CD4-positive, alpha-beta T cell treated with Interleukin-6 for 4 hours (primary cell): ENCODE measurements at regions not wholly inside any gene's neighbourhood (a gene's known extent, or its start where the extent isn't known, plus 50 kb on each side); places are given as distances from the start of the nearest gene placed in this dataset.
"Not testable (repeated sequence)": the region's sequence is repeated elsewhere in the genome, so short reads cannot be mapped to it uniquely, and the experiment has no call there.

ENCODE experiments used
- DNase-seq: peaks from one replicate; pipeline ENCODE4 v3.0.0-alpha.2; 2020; ENCODE audit warnings: mixed read lengths

DNA sequence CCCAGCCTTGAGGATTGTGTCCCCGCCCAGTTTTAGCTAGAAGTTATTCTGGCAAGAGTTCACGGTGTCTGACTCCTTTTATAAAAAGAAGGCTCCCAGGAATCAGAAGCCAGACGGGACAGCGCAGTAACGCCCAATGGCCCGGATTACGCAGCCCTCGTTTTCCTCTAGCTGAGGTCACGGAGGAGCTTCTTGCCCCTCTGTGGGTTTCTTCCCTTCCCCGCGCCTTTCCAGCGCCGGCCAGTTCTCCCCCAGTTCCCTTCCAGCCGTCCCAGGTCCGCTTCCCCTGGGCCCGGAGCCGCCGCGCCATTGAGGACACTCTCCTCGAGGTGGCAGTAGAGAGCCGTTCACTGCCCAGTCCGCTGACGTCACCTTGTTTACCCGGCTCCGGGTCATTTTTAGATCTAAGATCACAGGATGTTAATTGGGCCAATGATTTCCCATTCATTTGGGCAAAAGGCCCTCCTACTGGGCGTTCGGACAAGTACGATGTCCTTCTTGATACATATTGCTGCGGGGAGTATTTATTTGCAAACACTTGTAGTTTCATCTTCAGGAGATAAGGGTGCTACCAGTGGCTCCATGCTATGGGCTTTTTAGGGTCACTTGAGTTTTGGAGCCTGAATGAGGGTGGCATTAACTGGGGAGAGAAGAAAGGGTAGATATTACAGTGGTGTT is 81.5 kb upstream of the PPM1B start:
- DNase-seq = peak; percentile 85

DNA sequence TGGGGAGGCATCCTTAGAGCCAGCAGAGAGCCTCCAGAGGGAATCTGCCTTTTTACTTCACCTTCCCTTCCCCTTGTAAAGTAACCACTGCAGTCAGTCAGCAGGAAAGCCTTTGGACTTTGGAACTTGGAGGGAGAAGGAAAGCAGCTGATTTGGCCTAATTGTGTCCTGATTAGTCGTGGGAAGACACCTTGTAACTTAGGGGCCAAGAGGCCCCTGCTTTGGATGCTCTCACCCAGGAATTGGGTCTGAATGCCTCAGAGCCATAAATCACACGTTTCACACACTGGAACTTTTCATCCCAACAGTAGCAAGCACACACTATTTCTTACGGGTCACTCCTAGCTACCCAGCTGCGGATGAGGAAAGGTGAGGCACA is 81.0 kb upstream of the PPM1B start:
- DNase-seq = no peak

DNA sequence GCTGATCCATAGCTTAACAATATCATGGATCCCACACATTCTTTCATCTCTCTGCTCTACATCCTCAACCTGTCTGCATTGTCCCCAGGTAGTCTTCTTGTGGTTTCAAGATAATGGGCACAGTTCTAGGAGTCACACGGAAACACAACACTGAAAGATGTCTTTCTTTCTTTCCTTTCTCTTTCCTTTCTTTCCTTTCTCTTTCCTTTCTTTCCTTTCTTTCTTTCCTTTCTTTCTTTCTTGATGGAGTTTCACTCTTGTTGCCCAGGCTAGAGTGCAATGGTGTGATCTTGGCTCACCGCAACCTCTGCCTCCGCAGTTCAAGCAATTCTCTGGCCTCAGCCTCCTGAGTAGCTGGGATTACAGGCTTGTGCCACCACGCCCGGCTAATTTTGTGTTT is 76.2 kb upstream of the PPM1B start:
- DNase-seq = not testable (repeated sequence)

DNA sequence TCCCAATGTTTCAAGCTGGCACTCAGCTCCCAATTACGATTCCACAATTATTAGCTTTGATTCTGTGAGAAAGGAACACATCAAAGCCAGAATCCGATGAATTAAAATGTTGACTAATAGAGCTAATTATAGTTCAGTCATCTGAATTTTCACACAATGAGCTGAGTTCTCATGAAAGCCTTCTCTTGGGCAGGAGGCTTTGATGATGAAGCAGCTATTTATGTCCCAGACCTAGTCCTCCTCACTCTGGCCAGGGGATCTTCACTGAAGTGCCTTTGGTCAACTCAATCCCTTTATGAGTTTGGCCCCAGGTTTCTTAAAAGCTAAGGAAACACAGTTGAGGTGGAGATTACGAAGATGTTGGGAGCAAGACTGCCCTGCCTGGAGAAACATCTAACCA is 74.7 kb upstream of the PPM1B start:
- no peak for DNase-seq

DNA sequence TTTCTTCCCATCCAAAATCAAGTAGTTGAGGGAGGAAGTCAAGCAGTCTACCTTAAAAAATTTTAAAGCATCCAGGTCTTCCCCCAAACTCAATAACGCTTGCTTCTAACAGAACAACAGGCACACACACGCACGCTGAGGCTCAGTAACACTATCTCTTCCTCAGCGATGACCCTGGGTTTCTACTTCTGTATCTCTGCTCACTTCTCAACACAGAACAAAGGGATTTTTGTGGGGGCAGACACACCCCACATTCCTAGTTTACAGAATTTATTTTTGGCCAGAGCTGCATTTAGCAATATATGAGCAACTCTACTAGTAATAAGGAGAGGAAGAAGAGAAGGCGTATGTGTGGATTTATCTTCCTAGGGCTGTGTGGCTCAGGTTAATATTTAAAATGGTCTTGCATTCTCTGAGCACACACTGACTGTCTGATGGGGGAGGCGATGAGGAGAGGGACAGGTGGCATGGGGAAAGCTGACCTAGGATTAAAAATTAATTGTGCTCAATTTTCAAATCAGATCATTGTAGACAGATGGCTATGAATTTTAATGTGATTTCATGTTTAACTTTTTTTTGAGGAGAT is 71.3 kb upstream of the PPM1B start:
- DNase-seq = no peak

DNA sequence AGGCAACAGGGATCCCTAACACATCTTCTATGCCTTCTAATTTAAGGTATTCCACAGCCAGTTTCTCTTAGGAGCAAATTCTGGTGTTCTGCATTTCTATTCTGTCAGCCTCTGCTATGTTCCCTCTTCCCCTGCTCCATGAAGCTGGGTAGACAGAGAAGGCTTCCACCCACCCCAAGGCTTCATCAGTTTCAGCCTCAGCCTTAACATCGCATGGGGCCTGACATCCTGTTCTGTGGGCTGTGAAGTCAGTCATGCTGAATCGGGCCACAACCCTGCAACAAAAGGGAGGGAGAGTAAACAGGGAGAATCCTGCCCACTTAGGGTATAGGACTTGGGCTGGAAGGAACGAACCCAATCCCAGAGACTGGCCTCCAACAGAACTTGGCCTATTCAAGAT is 70.6 kb upstream of the PPM1B start:
- no peak for DNase-seq

DNA sequence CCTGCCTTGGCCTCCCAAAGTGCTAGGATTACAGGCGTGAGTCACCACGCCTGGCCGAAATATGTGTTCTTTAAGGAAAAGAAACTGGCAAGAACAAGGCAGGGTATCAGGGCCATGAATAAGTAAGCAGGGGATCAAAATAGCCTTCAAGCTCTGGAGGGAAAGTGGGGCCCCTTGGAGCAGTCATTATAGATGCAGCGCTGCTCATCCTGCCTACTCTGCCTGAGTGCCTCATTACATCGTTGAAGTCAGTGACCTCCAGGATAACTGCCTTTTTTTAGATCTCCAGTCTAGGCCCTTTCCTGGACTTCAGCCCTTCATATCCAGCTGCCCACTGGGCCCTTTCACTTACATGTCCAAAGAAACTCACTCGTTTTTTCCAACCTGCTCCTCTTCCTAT is 69.8 kb upstream of the PPM1B start:
- no peak for DNase-seq

DNA sequence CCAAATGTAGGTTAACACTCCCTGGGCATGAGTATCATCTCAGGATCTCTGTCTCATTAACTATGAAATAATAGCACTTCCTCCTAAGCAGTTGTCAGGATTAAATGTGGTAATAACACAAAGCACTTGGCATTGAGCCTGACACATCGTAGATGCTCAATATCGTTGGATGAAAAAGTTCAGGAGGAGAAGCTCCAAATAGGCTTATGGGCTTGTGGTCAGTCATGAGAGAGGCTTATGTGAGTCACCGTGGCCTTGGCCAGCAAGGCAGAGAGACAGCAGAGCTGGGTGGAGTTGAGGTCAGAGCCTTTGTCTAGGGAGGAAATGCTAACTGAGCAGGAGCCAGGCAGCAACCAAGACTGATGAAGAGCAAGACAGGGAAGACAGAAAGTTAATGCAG is 68.3 kb upstream of the PPM1B start:
- no peak for DNase-seq

DNA sequence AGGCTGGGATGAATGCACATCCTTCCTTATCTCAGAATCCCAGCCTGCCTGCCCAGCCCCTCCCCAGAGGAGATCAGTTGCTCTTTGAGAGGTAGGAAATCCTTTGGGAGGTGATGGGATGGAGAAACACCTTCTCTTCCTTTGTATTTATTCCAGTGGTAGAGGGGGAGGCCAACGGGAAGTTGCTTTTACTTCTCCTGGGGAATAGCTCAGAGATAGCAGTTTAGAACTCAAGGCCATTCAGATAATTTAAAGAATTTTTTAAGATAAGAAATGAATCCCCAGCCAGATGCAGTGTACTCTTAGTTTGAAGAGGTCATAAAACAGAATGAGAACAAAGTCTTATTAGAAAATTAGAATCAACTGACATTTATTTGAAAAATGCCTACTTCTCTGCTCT is 67.4 kb upstream of the PPM1B start:
- no peak for DNase-seq

DNA sequence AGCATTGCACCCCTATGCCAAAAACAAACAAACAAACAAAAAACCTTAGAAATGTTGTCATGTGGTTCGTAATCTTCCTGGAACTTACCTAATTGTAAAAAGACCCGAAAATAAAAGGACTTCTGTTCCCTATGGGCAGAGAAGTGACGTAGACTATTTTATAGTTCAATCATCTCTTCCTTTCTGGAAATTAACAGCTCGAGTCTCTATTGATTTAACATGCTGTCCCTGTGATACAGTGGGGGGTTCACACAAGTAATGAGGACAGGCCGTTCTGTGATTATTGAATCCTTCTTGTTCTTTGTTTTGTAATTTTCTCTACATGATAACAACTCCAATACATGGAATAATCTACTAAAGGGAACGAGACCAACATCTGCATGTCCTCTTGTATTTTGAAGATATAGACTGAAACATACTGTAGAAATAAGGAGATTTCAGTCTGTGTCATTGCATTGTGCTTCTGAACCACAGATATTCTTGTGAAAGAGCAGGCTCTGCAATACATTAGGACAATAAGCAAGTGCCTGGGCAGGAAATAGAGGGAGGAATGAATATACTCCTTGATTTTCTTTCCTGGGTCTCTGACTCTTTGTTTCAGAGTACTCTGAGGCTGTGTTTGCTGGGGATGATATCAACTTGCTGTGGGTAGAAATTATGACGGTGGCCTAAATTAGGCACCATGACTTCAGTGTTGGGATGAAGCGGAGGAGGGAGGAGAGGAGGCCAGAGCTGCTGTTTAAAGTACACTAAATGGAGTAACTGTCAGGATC is 65.7 kb upstream of the PPM1B start:
- no peak for DNase-seq

DNA sequence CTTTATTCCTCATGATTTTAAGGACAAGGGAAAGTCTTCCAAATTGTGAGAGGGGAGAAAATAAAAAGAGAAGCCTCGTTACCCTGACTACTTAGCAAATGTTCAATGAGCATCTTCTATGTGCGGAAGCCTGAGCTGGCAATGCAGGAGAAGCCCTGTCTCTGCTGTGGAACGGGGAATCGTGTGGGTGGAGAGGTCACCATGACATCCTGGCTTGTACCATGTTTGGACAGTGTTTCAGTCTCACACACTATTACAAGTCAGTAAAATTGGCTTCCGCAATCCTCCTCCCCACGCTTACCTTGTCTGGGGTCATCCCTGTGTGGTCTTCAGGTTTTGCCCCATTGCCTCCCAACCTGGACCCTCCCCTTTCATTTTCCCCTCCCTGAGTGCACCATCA is 65.0 kb upstream of the PPM1B start:
- no peak for DNase-seq

DNA sequence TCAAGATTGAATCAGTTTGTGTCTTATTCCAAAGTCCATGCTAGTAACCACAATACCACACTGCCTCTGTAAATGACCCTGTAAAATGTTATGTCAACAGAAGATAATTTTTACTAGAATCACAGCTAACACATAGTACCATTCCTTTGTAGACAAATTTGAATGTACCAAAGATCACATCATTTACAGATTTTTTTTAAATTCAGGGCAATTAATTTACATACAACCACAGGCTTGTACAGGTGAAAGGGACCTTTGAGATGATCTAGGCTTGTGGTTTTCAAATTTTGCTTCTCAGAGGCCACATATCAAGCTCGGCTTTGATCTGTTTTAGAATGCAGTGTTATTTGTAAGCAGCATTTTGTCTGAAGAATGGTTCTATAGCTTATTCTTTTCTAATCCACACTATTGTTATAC is 63.8 kb upstream of the PPM1B start:
- DNase-seq = no peak

DNA sequence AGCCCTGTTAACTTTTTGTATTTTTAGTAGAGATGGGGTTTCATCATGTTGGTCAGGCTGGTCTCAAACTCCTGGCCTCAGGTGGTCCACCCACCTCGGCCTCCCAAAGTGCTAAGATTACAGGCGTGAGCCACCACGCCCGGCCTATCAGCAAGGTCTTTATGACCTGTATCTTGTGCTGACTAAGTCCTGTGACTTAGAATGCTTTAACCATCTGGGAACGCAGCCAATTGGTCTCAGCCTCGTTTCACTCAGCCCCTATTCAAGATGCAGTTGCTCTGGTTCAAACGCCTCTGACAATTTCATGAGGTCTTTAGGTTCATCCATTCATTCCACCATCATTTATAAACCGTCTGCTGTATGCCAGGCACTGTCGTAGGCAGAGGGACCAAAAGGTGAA is 62.2 kb upstream of the PPM1B start:
- DNase-seq = not testable (repeated sequence)

DNA sequence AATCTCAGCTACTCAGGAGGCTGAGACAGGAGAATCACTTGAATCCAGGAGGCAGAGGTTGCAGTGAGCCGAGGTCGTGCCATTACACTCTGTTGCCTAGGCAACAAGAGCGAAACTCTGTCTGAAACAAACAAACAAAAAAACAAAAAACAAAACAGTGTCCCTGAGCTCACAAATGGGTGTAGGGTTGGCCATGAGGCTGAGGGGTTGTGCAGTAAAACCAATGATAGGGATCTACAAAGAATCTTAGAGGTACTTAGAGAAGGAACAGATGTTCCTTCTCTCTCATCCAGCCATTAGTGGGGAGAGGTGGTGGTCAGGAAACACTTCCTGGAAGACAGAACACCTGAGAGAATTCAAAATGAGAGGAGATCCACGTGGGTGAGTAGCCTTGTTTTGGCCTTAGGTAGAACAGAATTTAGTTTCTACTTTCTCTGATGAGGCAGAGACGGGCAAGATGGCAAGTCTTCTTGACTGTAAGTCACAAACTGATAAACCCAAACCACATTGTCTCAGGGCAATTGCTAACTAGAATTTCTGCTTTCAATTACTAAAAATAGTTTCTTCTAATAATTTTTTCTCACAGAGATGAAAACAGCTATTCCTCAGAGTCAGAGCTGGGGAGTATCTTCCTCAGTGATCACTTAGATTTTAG is 61.5 kb upstream of the PPM1B start:
- no peak for DNase-seq

DNA sequence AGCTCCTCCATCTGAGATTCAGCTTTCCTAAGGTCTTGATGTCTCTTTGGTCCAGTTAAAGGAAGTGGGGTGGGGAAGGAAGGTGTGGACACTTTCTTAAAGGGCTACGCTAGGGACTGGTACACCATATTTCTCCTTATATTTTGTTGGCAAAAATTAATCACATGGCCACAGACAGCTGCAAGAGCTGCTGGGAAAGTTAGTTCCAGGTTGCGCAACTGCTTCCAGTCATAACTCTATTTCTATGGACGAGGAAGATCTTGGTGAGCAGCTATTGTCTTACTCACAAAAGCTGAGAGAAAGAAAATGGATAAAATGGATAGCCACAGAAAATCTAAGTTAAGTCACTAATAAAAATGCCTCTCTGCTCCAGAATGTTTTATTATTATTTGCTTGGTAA is 60.7 kb upstream of the PPM1B start:
- no peak for DNase-seq

DNA sequence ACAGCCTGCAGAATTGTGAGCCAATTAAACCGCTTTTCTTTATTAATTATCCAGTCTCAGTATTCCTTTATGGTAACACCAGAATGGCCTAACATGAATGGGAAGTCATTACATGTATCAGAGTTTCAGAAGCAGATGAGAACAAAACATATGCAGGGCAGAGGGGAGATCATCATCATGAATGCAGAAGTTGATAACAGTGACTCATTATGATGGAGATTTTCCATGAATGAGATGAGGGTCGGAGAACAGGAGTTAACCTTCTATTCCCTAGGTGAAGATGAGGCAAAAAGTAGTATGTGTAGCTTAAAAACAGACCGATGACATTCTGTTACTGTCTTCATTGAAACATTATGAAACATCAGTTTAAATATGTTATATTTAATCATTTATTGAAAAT is 59.5 kb upstream of the PPM1B start:
- DNase-seq = no peak

DNA sequence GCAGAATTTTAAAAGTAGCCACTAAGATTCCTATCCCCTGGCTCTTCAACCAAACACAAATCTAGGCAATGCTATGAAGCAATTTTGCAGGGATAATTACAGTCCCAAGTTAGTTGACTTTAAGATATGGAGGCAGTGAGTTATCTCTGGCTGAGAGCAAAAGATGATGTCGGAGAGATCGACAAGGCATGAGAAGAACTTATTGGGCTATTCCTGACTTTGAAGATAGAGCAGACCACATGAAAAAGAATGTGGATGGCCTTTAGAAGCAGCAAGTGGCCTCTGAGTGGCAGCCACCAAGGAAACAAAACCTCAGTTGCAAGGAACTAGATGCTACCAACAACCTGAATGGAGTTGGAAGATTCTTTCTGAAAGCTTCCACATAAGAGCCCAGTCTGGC is 58.2 kb upstream of the PPM1B start:
- no peak for DNase-seq

DNA sequence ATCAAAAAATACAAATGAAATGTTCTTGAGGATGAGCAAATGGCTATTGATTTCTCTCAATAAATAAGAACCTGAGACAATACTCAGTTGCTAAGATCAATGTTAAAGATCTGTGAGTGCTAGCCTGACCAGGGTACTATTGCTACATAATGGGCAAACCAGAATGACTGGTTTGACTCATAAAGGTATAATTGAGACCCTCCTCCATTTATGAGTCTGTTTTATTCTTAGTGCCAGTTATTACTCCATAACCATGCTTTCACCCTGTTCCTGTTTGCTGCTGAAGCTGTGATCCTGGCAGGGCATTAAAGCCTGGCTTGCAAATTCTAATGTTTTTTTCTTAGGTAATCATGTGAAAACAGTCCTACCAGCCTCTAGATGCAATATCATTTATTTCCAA is 56.6 kb upstream of the PPM1B start:
- no peak for DNase-seq

DNA sequence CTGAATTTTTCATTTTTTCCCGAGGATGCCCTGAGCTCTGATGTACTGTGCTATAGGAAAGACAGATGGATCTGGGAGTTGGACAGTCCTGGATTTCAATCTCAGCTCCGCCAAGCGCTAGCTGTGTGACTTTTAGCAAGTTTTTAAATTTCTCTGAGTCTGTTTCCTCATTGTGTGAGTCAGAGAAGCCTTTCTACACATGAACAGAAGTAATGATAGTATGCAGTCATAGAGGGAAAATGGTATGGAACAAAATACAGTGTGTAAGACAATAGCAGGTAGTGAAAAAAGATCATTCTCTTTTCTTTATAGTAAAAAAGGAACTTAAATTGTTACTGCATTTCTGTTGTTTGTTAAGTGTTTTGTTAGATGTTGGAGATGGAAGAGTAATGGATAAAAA is 52.4 kb upstream of the PPM1B start:
- DNase-seq = no peak

DNA sequence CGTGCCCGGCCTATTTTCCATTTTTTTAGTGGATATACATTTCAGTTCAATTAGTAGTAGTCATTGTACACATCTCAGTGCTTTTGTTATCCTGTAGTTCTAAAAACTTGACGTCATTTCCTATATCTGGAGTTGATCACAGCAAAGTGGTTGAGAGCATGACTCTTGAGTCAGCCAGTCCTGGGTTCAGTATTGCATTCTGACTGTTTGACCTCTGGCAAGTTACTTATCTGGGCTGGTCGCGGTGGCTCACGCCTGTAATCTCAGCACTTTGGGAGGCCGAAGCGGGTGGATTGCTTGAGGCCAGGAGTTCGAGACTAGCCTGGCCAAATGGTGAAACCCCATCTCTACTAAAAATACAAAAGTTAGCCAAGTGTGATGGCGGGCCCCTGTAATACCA is 50.4 kb upstream of the PPM1B start:
- no peak for DNase-seq
